Liver (tissue), 8 donors: ENCODE measurements at regions not wholly inside any gene's neighbourhood (a gene's known extent, or its start where the extent isn't known, plus 50 kb on each side); places are given as distances from the start of the nearest gene placed in this dataset.

Experiments used
- DNase-seq: peaks from one replicate; pipeline ENCODE4 v3.0.0-alpha.2; 2017; ENCODE audit warnings: low spot score
- H3K27ac ChIP-seq, 2 donors: one replicate each; pipeline ENCODE4 v1.7.0; 2013; ENCODE audit warnings: inconsistent platforms in 2 of 2, low read length in 2 of 2, control low read depth in 1 of 2, low read depth in 1 of 2, mild to moderate bottlenecking in 1 of 2
- H3K27me3 ChIP-seq, 4 donors: one replicate each; pipeline versions ENCODE4 v1.6.1 to v1.7.0; 2013; ENCODE audit warnings: low read length in 3 of 4, inconsistent platforms in 1 of 4, mild to moderate bottlenecking in 1 of 4, moderate library complexity in 1 of 4; ENCODE audit not compliant: control insufficient read depth in 4 of 4, insufficient read depth in 4 of 4
- H3K36me3 ChIP-seq, 4 donors: one replicate each; pipeline versions ENCODE4 v1.6.1 to v1.7.0; 2013; ENCODE audit warnings: low read length in 3 of 4, mild to moderate bottlenecking in 3 of 4, low read depth in 1 of 4, moderate library complexity in 1 of 4; ENCODE audit not compliant: control insufficient read depth in 4 of 4, insufficient read depth in 3 of 4
- H3K4me1 ChIP-seq, 4 donors: one replicate each; pipeline versions ENCODE4 v1.6.1 to v1.7.0; 2013; ENCODE audit warnings: low read length in 3 of 4, mild to moderate bottlenecking in 3 of 4, moderate library complexity in 1 of 4; ENCODE audit not compliant: control insufficient read depth in 4 of 4, insufficient read depth in 4 of 4
- H3K4me3 ChIP-seq, 3 donors: one replicate each; pipeline versions ENCODE4 v1.6.1 to v1.7.0; 2013; ENCODE audit warnings: low read length in 3 of 3, control low read depth in 1 of 3, low read depth in 1 of 3, mild to moderate bottlenecking in 1 of 3
- H3K9ac ChIP-seq, 2 donors: one replicate each; pipeline ENCODE4 v1.7.0; 2013; ENCODE audit warnings: low read length in 2 of 2, mild to moderate bottlenecking in 2 of 2, moderate library complexity in 2 of 2, control low read depth in 1 of 2, low read depth in 1 of 2
- H3K9me3 ChIP-seq, 4 donors: one replicate each; pipeline versions ENCODE4 v1.6.1 to v1.7.0; 2013; ENCODE audit warnings: low read length in 3 of 4; ENCODE audit not compliant: control insufficient read depth in 4 of 4
- EGR1 ChIP-seq, 2 donors: IDR thresholded peaks; 2 replicates each; pipeline ENCODE4 v1.6.1; 2016 to 2018; ENCODE audit warnings: antibody characterized with exemption in 2 of 2, low read depth in 2 of 2
- FOXA1 ChIP-seq: IDR thresholded peaks from 2 replicates; pipeline ENCODE4 v1.6.1; 2016; ENCODE audit warnings: antibody characterized with exemption
- FOXA2 ChIP-seq: IDR thresholded peaks from 2 replicates; pipeline ENCODE4 v1.6.1; 2016; ENCODE audit warnings: antibody characterized with exemption
- GABPA ChIP-seq, 2 donors: IDR thresholded peaks in 1 of 2; conservative IDR thresholded peaks in 1 of 2; 2 replicates each; pipeline ENCODE4 v1.6.1; 2016; ENCODE audit warnings: antibody characterized with exemption in 2 of 2, mild to moderate bottlenecking in 1 of 2, moderate library complexity in 1 of 2
- HNF4A ChIP-seq, 2 donors: conservative IDR thresholded peaks; 2 replicates each; pipeline ENCODE4 v1.6.1; 2016; ENCODE audit warnings: antibody characterized with exemption in 2 of 2, mild to moderate bottlenecking in 2 of 2
- HNF4G ChIP-seq: IDR thresholded peaks from 2 replicates; pipeline ENCODE4 v1.6.1; 2016; ENCODE audit warnings: antibody characterized with exemption
- JUND ChIP-seq, 2 donors: IDR thresholded peaks; 2 replicates each; pipeline ENCODE4 v1.6.1; 2016; ENCODE audit warnings: antibody characterized with exemption in 2 of 2
- NR2F2 ChIP-seq: IDR thresholded peaks from 2 replicates; pipeline ENCODE4 v1.6.1; 2016; ENCODE audit warnings: antibody characterized with exemption
- RAD21 ChIP-seq, 2 donors: IDR thresholded peaks; 2 replicates each; pipeline ENCODE4 v1.6.1; 2016; ENCODE audit warnings: antibody characterized with exemption in 2 of 2, mild to moderate bottlenecking in 2 of 2
- RXRA ChIP-seq, 2 donors: IDR thresholded peaks; 2 replicates each; pipeline ENCODE4 v1.6.1; 2017 to 2018; ENCODE audit warnings: antibody characterized with exemption in 2 of 2, mild to moderate bottlenecking in 1 of 2
- SP1 ChIP-seq: IDR thresholded peaks from 2 replicates; pipeline ENCODE4 v1.6.1; 2018; ENCODE audit warnings: antibody characterized with exemption, mild to moderate bottlenecking
- TAF1 ChIP-seq: conservative IDR thresholded peaks from 2 replicates; pipeline ENCODE4 v1.6.1; 2016; ENCODE audit warnings: antibody characterized with exemption, mild to moderate bottlenecking
- YY1 ChIP-seq: IDR thresholded peaks from 2 replicates; pipeline ENCODE4 v1.6.1; 2016; ENCODE audit warnings: antibody characterized with exemption, mild to moderate bottlenecking
- WGBS: extraction: QIAGEN DNeasy Blood & Tissue Kit; methylation state at CpG from one replicate; pipeline ENCODE4 v1.1.7; 2013; 5-methylcytosine and 5-hydroxymethylcytosine counted together
- TF ChIP-seq, protein P1 (sequence below): IDR thresholded peaks from 2 replicates; pipeline ENCODE4 v1.6.1; 2016; ENCODE audit warnings: antibody characterized with exemption
- TF ChIP-seq, protein P2 (sequence below): IDR thresholded peaks from 2 replicates; pipeline ENCODE4 v1.6.1; 2016; ENCODE audit warnings: antibody characterized with exemption, mild to moderate bottlenecking
- TF ChIP-seq, protein P3 (sequence below): IDR thresholded peaks from 2 replicates; pipeline ENCODE4 v1.6.1; 2016; ENCODE audit warnings: antibody characterized with exemption
- TF ChIP-seq, protein P4 (sequence below): IDR thresholded peaks from 2 replicates; pipeline ENCODE4 v1.6.1; 2016; ENCODE audit warnings: antibody characterized with exemption
- TF ChIP-seq, protein P5 (sequence below): fragments of 150-350 bp; IDR thresholded peaks from 2 replicates; pipeline ENCODE4 v1.5.1; 2017; ENCODE audit warnings: improper control_type of control experiment, low read depth, low read length; ENCODE audit not compliant: missing input control
- donor health status: healthy.
- donor health status: healthy.
- donor health status: healthy.
- donor health status: healthy.
- donor health status: healthy.

DNA sequence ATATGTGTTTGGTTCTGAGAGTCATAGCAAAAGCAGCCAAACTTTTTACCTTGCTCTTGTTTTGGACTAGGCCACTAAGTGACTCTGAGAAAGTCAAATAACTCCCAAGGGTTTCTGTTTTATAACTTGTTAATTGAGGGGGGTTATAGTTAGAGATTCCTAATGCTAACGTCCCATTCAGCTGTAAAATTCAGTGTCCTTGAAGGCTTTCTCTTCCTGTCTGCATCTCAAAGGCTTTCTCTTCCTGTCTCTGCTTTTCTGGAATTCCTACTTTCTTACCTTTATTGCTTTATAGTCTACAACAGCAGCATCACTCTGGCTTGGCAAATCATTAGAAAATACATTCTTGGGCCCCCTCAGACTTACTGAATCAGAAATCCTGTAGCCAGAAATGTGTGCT lies 479.5 kb upstream of the SEMA6A start:
- no peak for DNase-seq
- H3K4me1 ChIP-seq, result no peaks in the 10 kb centered on the region
- H3K4me3 ChIP-seq, result no peak overlapping the region
- TF ChIP-seq EGR1 (IDR thresholded peaks at IDR 0.05; ENCODE audit: low read depth in 2 of 2), result no peak
- no peak for TF ChIP-seq JUND (IDR thresholded peaks at IDR 0.05)
- TF ChIP-seq, protein P1, sequence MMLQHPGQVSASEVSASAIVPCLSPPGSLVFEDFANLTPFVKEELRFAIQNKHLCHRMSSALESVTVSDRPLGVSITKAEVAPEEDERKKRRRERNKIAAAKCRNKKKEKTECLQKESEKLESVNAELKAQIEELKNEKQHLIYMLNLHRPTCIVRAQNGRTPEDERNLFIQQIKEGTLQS, result no peak
- no peak for TF ChIP-seq FOXA1
- TF ChIP-seq, protein P2, sequence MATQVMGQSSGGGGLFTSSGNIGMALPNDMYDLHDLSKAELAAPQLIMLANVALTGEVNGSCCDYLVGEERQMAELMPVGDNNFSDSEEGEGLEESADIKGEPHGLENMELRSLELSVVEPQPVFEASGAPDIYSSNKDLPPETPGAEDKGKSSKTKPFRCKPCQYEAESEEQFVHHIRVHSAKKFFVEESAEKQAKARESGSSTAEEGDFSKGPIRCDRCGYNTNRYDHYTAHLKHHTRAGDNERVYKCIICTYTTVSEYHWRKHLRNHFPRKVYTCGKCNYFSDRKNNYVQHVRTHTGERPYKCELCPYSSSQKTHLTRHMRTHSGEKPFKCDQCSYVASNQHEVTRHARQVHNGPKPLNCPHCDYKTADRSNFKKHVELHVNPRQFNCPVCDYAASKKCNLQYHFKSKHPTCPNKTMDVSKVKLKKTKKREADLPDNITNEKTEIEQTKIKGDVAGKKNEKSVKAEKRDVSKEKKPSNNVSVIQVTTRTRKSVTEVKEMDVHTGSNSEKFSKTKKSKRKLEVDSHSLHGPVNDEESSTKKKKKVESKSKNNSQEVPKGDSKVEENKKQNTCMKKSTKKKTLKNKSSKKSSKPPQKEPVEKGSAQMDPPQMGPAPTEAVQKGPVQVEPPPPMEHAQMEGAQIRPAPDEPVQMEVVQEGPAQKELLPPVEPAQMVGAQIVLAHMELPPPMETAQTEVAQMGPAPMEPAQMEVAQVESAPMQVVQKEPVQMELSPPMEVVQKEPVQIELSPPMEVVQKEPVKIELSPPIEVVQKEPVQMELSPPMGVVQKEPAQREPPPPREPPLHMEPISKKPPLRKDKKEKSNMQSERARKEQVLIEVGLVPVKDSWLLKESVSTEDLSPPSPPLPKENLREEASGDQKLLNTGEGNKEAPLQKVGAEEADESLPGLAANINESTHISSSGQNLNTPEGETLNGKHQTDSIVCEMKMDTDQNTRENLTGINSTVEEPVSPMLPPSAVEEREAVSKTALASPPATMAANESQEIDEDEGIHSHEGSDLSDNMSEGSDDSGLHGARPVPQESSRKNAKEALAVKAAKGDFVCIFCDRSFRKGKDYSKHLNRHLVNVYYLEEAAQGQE, result no peak
- TF ChIP-seq NR2F2, result no peak
- TF ChIP-seq RXRA (IDR thresholded peaks at IDR 0.05), result no peak
- no peaks in the 10 kb centered on the region for H3K9me3 ChIP-seq
- 38% methylated on average over 1 of the region's 1 CpG for WGBS
- no peaks in the 10 kb centered on the region for H3K27me3 ChIP-seq
- H3K27ac ChIP-seq, result no peak overlapping the region
- no peak overlapping the region for H3K9ac ChIP-seq
- no peaks in the 10 kb centered on the region for H3K36me3 ChIP-seq

DNA sequence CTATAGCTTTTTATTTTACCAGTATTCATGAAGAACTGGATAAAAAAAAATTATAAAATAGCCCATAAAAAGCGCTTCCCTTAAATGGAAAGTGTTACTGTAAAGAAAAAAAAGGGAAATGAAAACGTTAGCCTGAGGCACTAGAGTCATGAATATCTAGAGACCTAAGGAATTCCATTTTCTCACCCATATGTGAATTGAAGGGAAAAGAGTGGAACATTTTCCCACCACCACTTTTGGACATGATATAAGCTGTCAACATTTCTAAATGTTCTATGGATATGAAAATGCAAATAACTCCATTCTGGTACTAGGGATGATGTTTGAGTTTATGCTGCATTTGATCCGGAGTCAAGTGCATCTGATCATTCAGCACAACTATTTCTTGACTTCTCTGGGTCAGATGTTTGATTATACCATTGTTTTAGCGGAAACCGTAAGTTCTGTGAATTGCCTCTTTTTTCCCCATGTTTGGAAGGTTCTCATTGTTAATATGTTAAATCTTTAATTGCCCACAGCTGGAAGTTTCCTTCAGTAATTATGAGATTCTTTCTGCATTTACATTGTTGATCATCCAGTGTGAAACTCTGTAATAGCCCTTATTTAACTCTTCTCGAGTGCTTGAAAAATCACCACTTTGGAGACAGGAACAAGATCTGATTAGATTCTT lies 467.4 kb upstream of the SEMA6A start:
- Histone ChIP-seq H3K27ac (no peak overlapping the region), H3K36me3 (no peaks in the 10 kb centered on the region), H3K27me3 (no peaks in the 10 kb centered on the region), H3K9me3 (no peaks in the 10 kb centered on the region), H3K9ac (no peak overlapping the region), H3K4me3 (no peak overlapping the region), H3K4me1 (no peaks in the 10 kb centered on the region)
- DNase-seq, result no peak
- TF ChIP-seq RXRA (IDR thresholded peaks at IDR 0.05) (no peak), HNF4A (conservative IDR thresholded peaks at IDR 0.05) (no peak), TAF1 (no peak), GABPA (IDR thresholded peaks at IDR 0.05 in 1 of 2, conservative IDR thresholded peaks at IDR 0.05 in 1 of 2) (no peak), NR2F2 (no peak), SP1 (no peak), RAD21 (IDR thresholded peaks at IDR 0.05) (no peak), FOXA2 (no peak), JUND (IDR thresholded peaks at IDR 0.05) (no peak), HNF4G (no peak), EGR1 (IDR thresholded peaks at IDR 0.05; ENCODE audit: low read depth in 2 of 2) (no peak), FOXA1 (no peak), YY1 (no peak)
- TF ChIP-seq, protein P3, sequence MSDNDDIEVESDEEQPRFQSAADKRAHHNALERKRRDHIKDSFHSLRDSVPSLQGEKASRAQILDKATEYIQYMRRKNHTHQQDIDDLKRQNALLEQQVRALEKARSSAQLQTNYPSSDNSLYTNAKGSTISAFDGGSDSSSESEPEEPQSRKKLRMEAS, result no peak
- TF ChIP-seq, protein P4, sequence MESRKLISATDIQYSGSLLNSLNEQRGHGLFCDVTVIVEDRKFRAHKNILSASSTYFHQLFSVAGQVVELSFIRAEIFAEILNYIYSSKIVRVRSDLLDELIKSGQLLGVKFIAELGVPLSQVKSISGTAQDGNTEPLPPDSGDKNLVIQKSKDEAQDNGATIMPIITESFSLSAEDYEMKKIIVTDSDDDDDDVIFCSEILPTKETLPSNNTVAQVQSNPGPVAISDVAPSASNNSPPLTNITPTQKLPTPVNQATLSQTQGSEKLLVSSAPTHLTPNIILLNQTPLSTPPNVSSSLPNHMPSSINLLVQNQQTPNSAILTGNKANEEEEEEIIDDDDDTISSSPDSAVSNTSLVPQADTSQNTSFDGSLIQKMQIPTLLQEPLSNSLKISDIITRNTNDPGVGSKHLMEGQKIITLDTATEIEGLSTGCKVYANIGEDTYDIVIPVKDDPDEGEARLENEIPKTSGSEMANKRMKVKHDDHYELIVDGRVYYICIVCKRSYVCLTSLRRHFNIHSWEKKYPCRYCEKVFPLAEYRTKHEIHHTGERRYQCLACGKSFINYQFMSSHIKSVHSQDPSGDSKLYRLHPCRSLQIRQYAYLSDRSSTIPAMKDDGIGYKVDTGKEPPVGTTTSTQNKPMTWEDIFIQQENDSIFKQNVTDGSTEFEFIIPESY, result no peak
- TF ChIP-seq, protein P1, result no peak
- TF ChIP-seq, protein P2, result no peak
- TF ChIP-seq, protein P5, sequence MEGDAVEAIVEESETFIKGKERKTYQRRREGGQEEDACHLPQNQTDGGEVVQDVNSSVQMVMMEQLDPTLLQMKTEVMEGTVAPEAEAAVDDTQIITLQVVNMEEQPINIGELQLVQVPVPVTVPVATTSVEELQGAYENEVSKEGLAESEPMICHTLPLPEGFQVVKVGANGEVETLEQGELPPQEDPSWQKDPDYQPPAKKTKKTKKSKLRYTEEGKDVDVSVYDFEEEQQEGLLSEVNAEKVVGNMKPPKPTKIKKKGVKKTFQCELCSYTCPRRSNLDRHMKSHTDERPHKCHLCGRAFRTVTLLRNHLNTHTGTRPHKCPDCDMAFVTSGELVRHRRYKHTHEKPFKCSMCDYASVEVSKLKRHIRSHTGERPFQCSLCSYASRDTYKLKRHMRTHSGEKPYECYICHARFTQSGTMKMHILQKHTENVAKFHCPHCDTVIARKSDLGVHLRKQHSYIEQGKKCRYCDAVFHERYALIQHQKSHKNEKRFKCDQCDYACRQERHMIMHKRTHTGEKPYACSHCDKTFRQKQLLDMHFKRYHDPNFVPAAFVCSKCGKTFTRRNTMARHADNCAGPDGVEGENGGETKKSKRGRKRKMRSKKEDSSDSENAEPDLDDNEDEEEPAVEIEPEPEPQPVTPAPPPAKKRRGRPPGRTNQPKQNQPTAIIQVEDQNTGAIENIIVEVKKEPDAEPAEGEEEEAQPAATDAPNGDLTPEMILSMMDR, result no peak
- WGBS, result 49% methylated on average over 6 of the region's 6 CpGs
